CD4-positive, alpha-beta T cell treated with Interleukin-12 subunit alpha and Interleukin-12 subunit beta, for 1 hour (primary cell): ENCODE measurements at regions not wholly inside any gene's neighbourhood (a gene's known extent, or its start where the extent isn't known, plus 50 kb on each side); places are given as distances from the start of the nearest gene placed in this dataset.
"Not testable (repeated sequence)": the region's sequence is repeated elsewhere in the genome, so short reads cannot be mapped to it uniquely, and the experiment has no call there.

Experiments used
- DNase-seq: peaks from one replicate; pipeline ENCODE4 v3.0.0-alpha.2; 2020

DNA sequence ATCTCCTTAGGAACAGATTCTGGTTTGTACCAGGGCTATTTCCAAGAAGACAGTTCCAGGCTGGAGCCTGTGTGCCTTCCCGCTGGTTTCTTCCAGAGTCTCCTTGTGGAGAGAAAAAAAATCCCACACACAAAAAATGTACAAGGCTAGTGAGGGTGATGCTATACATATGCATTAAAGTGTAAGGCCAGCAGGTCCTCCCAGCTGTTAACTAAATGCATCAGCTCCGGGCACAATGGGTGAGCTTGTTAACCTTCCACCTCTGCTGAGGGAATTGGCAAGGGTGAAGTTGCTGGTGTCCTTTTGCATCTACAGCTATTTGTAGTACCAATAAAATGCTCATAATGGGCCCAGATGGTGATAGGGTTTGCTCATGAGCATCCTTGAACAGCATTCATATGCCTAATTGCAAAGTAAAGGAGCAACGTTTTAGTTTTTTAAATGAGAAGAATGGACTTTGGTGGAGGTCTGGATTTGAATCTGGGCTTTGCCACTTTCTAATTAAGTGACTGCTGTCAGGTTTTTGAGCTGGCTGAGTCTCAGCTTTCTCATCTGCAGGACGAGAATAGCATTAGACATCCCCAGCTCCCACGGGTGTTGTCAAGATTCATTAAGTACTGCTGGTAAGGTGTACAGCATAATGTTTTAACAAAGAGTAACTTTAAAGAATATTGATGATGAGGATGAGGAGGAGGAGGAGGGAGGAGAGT, 361.8 kb downstream of the QKI start:
- DNase-seq = no peak

DNA sequence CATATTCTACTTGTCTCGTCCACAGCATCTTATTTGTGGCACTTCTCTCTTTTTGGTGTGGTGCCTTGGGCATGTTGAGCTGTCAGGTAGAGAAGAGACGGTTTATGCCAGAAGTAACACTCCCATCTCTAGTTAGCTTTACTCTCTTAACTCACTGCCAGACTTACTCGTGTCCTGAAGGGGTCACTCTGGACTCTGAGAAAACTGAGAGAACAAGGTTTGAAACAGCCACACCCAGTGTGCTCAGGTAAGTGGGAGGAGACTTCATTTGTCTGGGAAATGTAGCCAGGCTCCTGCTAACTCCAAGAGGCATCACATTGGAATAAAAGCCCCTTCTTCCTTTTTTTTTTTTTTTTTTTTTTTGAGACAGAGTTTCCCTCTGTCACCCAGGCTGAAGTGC, 360.8 kb downstream of the QKI start:
- DNase-seq = no peak

DNA sequence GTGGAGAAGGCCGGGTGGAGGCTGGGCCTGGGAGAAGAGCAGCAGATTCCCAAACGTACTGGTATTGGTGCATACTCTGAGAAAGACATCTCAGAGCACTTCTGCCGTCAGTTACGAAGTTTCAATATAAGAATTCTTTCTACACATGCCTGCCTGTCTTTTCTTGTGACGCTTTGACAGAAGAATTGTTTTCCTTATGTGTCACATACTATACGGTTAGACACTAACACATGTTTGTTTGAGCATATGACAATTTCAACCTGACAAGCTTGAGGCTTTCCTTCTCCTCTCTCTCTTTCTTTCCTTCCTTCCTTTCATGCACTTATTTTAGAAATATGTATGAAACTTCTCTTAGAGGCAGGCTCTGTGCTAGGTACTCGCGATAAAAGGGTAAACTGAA, 360.0 kb downstream of the QKI start:
- DNase-seq = no peak

DNA sequence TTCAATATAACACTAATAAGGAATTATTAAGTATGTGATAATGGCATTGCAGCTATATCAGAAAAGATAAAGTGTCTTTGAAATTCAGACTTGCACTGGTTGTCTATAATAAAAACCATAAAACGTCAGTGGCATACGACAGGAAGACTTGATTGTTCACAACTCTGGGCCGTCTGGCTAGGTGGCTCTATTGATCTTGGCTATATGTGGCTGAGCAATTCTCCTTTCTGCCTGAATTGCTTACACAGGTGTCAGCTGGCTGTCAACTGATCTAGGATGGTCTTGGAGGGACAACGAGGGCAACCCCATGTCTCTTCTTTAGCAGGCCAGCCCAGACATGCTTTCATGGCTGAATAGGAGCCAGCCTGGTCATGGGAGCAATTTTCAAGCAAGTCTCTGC, 359.1 kb downstream of the QKI start:
- no peak for DNase-seq

DNA sequence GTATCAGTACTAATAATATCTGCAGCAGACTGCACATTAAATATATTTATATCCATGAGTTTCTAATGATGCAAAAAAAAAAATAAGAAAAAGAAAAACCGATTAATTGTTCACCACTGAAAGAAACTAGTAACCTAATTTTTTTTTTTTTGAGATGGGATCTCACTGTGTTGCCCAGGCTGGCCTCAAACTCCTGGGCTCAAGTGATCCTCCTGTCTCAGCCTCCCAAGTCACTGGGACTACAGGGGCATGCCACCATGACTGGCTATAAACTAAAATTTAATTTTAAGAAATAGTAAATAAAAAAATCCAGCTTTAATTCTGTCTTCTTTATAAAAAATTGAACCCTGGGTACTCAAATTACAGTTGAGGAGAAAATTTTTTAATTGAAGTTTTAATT, 358.2 kb downstream of the QKI start:
- no peak for DNase-seq

DNA sequence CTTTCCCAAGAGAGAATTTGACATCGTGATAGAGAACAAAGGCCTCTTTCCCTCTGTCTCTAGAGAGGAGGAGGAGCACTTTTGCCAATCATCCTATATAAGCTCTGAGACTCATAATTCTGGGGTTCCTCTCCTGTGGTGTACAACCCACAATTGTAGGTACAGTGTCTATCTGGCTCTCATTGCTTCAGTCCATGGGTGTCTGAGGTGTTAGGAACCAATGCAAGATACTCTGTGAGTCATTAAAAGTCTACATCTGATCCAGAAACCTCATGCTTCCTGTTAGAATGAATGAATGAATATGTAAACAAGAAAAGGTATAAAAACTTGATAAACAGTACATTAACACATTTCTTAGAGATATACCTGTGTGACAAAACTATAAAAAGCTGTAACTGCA, 356.7 kb downstream of the QKI start:
- DNase-seq = no peak

DNA sequence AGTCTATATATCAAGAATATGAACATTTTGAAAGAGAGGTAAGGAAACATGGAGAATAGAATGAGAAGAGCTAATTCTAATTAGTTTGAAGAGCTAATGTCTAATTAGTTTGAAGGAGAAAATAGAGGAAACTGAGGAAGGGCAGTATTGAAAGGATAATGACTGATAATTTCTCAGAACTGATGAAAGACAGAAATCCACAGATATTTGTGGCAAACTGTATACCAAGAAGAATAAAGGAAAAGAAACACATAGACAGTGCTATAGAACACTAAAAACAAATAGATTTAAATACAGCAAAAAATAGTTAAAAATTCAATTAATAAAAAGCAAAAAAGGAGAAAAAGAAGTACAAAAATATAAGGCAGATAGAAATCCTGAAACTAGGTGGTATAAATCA, 354.4 kb downstream of the QKI start:
- no peak for DNase-seq

DNA sequence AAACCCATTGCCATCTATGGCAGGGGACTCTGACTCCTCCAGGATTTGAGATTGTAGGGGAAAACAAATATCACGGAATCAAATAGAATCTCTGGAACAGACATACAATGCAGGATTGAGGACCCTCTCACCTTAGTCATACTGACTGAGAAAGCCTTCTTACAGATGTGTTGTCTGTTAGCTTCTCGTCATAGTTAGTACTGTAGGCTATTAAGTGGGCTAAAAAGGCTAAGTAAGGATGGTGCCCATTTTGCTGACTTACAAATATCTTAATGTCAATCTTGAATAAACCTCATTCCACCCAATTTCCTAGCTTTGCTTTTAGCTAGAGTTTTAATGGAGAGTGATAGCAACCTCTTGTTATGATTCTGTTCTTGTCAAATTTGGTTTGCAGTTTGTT, 352.4 kb downstream of the QKI start:
- DNase-seq = no peak

DNA sequence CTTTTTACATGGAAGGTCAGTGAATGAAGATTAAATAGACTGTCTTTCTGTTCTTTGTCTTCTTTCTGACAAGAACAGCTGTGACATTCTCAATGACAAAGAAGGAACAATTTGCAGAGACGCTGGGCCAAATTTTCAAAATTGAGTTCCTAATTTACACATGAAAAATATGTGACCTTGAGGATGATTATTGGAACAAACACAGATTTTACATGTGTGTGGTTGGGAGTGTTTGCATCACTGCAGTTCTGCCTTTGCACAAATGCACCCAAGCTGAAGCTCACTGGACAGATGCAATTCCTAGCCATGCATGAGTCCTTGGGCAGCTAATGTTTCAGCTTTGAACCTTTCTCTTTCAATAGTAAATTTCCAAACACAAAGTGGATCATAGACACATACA, 350.8 kb downstream of the QKI start:
- no peak for DNase-seq

DNA sequence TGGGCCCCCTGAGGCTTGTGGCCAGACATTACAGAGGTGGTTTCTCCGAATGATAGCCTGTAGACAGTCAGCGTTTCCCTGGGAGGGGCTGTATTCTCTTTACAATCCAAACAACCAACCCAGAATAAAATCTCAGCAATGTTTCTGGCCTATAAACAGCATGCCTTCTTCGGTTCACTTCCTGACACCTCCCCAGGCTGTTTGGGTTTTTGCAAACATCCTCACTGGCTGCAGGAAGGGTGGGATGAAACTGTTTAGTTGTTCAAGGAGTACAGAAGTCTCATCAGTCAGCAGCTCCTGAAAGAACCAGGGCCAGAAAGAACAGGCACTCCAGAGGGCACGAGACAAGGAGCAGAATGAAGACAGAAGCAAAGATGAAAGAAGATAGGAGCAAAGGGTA, 350.0 kb downstream of the QKI start:
- DNase-seq = no peak

DNA sequence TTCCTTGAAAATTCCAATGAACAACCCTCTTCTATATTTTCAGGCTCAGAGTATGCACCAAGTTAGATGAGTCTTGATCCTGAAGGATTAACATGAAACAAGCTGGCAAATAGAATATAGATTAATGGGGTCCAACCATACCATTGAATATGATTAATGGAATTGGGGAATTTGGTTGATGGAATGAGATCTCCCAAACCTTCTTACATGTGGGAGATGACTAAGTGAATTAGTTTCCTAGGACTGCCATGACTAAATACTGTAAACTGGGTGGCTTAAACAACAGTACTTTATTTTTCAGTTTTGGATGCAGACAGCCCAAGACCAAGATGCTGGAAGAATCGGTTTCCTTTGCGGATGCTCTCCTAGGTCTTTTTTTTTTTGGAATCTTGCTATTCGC, 347.0 kb downstream of the QKI start:
- no peak for DNase-seq

DNA sequence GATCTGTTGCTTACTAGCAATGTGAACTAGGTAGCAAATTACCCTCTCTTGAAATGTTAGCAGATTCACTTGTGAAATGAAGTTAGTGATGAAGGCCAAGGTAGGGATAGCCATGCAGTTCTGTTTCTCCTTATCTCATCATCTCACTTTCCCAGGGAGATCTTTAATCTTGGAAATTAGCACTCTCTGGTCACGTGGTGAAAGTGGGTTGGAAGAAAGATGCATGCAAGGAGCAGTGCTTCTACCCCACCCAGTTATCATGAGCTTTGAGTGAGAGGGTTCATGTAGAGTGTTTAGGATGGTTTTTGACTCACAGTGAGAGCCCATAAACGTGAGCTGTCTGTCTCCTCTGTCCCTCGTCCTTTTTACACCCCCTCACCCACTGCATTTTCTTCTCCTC, 346.3 kb downstream of the QKI start:
- DNase-seq = no peak

DNA sequence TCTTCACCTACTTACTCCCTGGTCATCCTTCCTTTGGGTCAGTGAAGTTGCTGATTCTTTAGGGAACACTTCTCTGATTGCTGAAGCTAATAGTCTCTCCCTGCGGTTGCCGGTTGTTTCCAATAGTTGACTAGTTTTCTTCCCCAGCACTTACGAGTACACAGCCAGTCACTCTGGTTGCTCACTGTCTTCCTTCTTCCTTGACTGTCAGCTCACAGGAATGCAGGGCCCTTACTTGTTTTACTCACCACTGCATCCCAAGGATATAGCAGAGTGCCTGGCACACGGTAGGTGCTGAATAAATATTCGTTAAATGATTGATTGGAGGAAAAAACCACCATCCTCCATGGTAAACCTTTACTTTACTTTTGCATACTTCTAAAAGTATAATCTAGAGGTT, 345.0 kb downstream of the QKI start:
- no peak for DNase-seq

DNA sequence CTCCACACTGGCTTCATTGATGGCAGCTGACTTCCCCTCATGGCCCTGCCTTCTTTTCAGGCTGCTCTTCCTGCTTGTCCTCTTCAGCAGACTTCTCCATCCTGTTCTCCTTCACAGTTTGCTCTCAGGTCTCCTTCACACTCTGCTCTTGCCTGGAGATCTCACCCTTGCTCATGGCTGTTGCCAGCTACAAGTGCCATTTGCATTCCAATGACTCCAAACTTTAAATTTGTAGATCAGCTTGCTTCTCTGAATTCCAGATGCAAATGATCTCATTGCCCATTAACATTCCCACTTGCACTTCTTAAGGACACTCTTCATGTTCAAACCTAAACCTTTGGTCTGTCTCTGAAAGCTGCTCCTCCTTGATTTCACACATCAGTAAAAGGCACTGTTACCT, 343.0 kb downstream of the QKI start:
- DNase-seq = no peak

DNA sequence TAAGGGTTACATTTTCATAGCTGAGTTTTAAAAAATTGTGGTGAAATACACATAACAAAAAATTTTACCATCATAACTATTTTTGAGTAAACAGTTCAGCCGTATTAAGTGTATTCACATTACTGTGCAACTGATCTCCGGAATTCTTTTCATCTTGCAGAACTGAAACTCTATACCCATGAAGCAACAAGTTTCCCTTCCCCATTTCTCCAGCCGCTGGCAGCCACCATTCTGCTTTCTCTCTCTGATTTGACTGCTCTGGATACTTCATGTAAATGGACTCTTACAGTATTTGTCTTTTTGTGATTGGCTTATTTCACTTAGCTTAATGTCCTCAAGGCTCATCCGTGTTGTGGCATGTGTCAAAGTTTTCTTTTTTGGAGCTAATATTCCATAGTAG, 341.6 kb downstream of the QKI start:
- peak; percentile 5 for DNase-seq

DNA sequence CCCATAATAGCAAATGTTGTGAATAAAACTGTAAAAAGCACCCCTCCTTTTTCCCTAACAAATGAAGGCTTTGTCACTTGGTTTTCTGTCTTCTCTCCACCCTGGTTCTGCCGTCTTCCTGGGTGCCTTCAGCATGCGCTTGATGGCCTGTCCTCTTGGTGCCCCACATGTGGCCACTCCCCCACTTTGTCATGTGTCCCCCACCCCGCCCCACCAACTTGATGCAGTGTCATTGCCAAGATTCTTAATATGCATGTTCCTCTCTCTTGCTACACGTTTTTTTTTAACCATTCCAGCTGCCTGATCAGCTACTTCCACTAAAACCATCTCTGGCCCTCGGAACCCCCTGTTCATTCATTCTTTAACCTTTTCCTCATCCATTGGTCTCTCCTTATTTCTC, 340.3 kb downstream of the QKI start:
- no peak for DNase-seq

DNA sequence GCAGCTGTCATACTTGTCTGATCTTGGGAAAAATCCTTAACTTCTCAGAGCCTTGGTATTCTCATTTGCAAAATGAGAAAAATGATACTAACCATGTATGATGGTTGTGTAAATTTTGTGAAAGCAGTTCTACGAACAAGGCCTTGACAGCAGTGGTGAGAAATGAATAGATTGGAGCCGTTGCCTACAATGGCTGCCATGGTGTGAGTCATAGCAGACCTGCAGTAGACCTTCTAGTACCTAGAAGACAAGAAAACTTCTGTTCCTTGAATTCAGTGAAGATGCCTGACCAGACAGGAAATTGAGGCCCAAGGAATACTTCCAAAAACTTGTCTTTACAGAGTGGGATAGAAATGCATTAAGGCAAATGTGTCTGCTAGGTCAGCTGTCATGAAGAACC, 338.9 kb downstream of the QKI start:
- DNase-seq = no peak

DNA sequence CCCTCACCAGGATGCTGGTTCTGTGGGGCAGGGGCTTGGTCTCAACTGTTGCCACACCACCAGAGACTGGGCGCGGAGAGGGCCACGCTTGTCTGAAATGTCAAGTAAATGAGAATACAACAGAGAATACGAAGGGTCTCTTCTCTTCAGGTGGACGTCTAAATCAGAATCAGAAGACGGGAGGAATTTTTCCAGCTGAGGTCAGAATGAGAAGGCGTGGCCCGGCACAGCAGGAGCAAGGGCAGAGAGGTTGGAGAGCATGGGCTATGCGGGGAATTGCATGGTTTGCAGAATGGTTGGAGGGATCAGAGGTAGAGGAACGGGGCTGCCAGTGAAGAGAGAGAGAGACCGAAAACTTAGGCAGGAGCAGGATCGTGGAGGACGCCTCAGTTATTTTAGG, 337.9 kb downstream of the QKI start:
- no peak for DNase-seq

DNA sequence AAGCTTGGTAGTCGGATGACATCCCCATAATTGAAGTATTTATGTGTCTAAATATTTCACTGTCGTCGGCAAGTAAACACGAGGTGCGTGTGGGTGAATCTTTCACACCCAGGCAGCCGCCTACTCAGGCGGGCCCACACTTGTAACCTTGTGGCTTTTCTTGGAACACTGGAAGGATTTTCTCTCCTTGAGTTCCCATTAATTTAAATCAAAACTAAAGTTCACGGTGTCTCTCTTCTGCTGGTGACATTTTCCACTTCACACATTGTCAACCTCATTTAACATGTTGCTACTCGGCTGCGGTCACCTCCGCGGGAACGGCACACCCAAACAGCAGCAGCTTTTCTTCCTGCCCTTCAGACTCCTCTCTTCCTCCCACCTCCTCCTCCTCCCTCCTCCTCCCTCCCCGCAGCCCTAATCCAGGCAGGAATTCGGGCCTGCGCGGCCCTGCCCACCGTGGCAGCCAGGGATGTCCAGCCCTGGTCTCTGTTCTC, 336.6 kb downstream of the QKI start:
- DNase-seq = peak; percentile 11

DNA sequence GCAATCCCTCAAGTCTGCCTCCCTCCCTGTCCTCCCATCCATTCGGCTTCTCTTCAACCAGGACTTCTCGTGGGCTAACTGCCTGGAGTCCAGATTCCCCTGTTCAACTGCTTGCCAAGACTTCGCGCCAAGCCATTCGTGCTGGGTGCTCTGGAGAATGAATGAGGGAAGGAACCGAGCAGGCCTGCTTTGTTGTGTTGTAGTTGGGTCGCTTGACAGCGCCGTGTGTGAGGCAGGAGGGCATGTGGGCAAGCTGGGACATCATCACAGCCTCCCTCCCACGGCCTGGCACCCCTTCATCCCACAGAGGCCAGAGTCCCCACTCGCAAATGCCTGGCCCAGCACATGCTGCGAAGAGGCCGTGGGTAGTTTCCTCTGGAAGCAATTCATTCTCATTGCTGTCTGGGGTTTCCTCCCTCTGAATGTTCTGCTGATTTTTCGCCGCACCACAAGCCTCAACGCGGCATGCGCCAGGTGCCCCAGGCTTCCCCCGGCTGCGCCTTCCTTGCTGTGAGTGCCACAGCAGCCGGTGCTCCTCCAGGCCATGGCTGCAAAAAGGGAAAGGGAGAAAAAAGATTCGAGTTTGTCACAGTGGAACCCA, 336.0 kb downstream of the QKI start:
- no peak for DNase-seq

DNA sequence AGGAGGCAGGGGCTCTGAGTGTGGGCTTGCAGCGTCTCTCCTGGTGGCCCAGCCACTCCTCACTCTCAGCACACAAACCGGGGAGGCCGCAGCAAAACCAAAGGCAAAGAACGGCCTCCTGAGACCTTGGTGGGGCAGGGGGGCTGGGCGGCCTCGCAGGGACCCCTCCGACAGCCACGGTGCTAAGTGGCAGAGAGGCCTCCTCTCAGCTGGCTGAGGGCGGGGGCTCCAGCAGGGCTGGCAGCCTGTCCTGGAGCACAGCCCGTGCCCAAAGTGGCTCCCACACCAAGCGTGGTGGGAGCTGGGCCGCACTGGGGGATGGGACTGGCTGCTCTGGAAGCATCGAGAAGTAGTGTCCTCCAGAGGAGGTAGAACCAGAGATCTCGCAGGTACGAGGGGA, 334.4 kb downstream of the QKI start:
- no peak for DNase-seq

DNA sequence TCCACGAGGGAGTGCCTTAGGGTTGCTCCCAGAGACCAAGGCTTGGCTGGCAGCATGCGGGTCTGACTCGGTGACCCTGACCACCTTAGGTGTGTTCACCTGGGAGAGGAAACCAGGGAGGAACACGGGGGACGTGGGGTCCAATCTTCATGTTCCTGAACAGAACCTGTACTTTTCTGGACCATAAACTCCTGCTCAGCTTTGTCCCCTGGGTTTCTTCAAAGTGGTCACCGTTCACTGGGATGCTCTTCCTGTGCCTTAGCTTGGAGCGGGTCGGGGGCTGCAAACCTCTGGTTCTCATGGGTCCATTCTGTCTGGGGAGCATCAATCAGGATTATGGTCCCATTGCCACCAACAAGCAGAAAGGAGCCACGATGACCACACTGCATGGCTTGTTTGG, 333.5 kb downstream of the QKI start:
- DNase-seq = no peak

DNA sequence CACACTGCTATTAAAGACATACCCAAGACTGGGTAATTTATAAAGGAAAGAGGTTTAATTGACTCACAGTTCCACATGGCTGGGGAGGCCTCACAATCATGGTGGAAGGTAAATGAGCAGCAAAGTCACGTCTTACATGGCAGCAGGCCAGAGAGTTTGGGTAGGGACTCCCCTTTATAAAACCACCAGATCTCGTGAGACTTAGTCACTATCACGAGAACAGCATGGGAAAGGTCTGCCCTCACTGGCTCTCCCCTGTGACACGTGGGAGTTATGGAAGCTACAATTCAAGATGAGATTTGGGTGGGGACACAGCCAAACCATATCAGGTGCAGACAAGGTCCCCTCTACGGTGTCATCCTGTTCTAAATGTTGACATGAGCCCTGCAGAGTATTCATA, 332.5 kb downstream of the QKI start:
- DNase-seq = not testable (repeated sequence)

DNA sequence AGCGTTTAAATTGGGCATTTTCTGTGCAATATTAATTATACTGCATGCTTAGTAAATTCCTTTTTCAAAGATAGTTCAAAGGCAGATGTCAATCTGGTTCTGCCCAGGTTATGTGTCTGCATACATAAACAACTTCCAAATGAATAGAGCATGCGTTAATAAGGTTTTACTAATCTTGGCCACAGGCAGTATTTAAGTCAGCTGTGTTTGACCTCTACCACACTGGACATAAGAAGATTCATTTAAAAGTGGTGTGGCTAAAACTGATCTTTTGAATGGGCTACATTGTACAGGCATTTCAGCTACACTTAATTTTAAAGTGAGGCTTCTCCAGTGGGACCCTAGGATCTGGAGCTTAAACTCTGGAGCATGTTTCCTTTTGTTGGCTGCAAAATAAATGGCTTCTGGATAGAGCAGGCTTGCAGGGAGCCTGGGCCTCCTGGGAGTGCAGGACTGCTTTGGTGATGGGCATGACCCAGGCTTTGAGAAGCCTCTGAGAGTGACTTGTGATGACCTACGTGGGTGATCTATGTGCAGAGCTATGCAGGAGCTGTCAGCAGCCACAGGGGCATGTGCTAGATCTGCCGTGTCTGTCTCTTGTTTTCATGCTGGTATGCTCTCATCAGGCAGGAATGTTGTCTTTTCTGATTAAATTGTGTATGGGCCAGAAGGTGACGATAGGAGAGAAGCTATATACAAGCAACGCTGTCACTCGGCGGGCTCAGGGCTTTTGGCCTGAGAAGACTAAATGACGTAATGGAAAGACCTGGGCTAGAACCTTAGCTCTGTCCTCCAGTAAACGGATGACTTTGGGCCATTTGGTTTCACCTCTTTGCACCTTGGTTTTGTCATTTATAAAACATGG, 331.2 kb downstream of the QKI start:
- no peak for DNase-seq
